ENCODE measurements at regions not wholly inside any gene's neighbourhood (a gene's known extent, or its start where the extent isn't known, plus 50 kb on each side); places are given as distances from the start of the nearest gene placed in this dataset.

GRCh38 chr4:112776535-112776934, 139.6 kb downstream of the LARP7 start:
- no peak for DNase-seq

GRCh38 chr4:112778520-112778919, 141.6 kb downstream of the LARP7 start:
- DNase-seq: no peak

- DNase-seq: no peak
Measured at GRCh38 chr4:112793033-112793432, 156.1 kb downstream of the LARP7 start.

DNA sequence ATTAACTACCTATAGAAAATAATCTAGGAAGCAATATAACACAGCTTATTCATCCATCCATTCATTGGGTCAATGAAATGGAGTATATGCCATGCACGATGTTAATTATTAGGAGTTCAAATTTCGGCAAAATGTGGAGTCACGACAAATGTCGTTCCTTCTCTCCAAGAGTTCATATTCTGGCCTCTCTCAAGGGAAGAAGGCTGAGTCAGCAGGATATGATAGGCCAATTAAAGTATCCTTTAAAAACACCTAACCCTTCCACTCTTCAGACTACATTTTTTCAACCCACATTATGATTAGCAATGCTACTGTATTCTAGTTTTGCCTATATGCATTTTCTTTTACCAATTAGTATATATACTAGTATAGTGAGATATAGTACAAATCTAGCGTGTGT, 163.1 kb downstream of the LARP7 start:
- DNase-seq: no peak

DNA sequence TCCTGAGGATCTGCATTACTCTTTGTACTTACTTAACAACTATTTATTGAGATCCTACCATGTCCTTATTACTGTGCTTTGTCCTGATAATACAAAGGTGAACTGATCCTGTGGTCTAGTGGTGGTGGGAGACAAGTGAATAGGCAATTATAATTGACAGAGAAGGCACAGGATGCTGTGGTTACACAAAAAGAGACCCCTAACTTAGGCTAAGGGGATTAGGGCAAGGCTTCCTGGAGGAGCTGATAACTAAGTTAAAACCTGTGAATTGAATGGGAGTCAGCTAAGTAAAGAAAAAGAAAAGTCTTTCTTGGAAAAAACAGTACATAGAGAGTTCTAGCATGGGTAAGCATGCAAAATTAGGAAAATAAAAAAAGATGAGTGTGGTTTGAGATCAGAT, 164.4 kb downstream of the LARP7 start:
- no peak for DNase-seq

DNA sequence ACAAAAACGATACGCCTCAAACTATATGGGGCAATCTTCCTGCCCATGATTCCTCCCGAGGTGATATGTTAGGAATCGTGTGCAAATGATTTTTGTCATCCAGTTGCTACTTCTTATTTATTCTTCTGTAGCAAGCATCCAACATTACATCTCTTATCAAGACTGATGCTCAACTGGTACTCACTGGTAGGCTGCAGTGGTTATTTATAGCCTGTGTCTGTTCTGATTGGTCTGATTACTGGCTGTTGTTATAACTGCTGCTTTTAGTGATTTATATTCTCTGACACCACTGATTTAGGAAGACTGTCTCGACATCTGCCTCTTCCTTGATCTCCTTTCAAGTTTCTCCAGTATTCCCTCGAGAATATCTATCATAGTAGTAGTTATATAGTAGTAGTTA, 165.8 kb downstream of the LARP7 start:
- DNase-seq: no peak

GRCh38 chr4:112807083-112807482, 170.1 kb downstream of the LARP7 start:
- DNase-seq: no peak

DNA sequence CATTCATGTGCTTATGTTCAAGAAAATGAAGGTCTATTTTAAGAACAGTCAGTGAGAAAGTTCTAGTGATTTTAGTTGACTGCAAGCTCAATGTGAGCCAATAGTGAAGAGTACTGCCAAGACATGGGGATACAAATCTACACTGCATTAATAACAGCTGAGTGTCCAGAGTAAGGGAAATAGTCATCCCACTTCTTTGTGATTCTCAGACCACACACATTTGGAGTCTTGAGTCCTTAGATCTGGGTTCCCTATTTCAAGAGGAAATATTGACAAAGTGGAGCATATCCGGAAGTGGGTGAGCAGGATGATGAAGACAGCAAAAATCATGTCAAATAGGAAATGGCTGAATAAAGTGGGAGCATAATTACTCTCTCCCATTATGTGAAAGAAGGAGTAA, 171.1 kb downstream of the LARP7 start:
- no peak for DNase-seq

DNA sequence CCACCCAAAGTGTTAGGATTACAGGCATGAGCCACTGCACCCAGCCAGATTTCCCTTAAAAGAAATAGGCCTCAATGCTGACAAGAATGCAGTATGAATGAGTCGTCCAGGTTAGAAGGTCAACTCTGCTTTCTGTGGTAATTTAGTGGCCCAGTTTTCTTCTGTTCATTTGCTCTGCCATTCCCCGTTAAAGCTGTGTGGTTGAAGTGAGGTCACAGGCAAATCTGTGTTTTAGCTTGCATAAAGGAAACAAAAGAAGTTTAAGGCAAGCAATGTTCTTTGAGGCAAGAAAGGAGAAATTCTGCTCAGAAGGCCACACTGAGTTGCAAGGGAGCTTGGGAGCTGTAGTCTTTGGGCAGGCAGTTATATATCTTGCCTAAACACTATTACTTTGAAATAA, 176.8 kb downstream of the LARP7 start:
- no peak for DNase-seq

DNA sequence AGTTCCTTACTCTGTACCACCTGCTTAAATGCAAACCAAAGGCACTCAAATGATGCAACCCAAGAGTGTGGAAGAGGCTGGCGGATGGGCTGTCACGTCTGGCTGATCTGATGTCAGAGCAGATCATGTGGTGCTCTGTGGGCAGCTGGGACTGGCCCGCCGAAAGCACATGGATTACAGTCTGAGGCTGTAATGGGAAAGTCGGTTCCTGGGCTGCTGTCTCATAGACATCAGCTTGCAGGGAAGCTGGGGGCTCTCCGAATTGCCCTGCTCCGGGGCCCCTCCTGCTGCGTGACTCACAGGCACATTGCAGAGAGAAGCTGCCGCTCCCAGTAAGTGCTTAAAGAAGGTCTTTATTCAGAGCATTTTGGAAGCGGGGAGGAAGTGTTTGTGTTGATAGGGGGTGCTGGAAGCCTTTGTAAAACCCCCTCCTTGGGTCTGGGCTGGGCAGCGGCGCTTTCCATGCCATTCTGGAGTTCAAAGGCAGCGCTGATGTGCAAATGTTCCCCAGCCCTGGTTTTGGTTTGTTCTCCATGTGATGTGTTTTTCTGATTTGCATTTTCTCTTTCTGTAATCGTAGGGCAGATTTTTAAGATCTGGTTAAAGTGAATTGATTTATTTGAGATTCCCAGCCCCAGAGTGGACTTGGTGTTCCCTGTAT, 181.1 kb downstream of the LARP7 start:
- DNase-seq: no peak

- DNase-seq: no peak
Measured at GRCh38 chr4:112818594-112818965, 181.6 kb downstream of the LARP7 start.

DNA sequence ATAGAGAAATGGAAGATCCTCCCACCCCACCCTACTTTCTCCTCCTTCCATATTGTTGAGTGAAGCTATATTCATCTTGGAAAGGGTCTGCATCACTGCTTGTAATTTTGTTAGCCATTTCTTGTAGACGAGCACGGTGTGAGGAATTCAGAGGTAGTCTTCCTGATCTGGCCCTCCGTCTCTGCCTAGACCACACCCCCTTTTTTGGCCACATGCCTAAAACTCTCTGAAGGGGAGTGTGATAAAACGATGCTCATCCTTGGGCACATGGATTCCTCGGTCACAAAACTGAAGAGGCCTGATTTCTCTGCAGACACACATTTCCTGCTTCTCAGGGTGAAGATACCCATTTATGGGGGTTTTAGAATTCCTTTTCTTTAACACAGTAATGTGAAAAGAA, 182.8 kb downstream of the LARP7 start:
- no peak for DNase-seq

- no peak for DNase-seq
Measured at GRCh38 chr4:112823156-112823555, 186.2 kb downstream of the LARP7 start.

DNA sequence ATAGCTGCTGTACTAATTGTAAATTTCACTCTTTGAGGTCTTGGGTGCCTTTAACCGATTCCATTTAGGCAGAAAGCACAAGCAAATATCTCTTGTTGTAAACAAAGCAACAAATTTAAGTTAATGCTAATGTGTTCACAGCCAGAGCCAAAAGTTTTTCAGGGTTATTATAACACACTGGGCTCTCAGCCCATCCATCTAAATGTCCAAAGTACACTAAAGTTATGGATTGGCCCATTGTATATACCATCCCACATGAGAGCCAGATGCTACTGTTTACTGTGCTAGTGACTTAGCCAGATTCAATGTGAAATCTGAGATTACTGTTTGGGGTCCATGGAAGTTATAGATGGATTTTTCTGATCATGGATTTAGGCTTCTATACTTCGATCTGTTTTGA, 186.7 kb downstream of the LARP7 start:
- no peak for DNase-seq

- DNase-seq: no peak
Measured at GRCh38 chr4:112830753-112831386, 193.9 kb downstream of the LARP7 start.

DNA sequence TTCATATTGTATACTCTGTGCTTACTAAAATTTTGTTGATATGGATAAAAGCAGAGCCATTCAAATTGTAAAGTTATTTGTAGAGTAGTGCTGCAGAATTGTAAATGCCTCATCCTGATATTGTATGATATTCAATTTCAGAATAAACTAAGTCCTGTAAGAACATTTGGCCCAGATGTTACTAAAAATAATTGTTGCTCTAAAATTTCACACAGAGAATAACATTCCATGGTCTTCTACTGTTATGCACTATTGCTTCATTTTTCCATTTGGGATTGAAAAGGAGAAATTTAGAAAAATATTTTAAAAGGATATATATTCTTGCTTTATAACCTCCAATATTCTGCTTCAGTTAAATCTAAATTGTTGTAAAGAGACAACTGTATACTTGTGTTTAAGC, 195.6 kb downstream of the LARP7 start:
- DNase-seq: no peak

DNA sequence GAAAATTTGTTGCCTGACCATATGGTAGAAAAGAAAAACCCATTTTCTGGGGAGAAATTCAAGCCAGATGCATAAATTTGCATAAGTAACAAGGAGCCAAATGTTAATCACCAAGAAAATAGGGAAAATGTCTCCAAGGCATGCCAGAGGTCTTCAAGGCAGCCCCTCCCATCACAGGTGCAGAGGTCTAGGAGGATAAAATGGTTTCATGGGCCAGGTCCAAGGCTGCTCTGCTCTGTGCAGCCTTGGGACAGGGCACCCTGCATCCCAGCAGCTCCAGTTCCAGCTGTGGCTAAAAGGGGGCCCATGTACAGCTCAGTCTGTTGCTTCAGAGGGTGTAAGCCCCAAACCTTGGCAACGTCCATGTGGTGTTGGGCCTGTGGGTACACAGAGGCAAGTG, 200.0 kb downstream of the LARP7 start:
- DNase-seq: no peak

DNA sequence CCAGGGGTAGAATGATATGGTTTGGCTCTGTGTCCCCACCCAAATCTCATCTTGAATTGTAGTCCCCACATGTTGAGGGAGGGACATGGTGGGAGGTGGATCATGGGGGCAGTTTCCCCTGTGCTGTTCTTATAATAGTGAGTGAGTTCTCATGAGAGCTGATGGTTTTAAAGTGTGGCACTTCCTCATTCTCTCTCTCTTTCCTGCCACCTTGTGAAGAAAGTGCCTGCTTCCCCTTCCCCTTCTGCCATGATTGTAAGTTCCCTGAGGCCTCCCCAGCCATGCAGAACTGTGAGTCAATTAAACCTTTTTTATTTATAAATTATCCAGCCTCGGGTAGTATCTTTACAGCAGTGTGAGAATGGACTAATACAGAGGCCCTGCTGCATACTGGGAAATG, 201.1 kb downstream of the LARP7 start:
- peak; percentile 6 for DNase-seq

DNA sequence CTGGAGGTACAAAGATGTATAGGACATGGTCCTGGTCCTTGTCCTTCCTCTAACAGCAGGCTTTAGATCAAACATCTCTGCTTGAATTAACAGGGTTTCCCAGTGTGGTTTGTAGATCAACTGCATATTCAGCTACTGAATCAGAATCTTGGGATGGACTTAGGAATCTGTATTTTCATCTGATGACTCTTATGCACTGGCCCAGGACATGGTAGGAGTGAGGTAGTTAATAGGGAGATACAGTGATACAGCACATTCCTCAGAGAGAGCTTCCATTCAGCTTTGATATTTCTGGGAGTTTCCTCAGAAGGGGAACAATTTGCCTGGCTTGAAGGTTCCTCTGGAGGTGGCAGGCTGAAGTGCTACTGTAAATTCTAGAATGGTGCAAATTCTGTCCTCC, 203.1 kb downstream of the LARP7 start:
- DNase-seq: no peak

GRCh38 chr4:112840619-112841018, 203.7 kb downstream of the LARP7 start:
- DNase-seq: no peak

DNA sequence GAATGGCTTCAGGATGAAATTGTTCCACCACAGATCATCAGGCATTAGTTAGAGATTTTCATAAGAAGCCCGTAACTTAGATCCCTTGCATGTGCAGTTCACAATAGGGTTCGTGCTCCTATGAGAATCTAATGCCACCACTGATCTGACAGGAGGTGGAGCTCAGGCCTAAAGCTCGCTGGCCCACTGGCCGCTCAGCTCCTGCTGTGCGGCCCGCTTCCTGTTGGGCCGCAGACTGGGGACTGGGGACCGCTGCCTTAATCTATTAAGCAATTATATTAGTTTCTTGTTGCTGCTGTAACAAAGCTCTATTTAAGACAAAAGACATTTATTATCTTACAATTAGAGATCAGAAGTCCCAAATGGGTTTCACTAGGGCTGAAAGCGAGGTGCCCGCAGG, 205.6 kb downstream of the LARP7 start:
- no peak for DNase-seq

GRCh38 chr4:112845386-112845785, 204.1 kb upstream of the ANK2 start:
- no peak for DNase-seq

GRCh38 chr4:112847045-112847444, 202.4 kb upstream of the ANK2 start:
- no peak for DNase-seq

GRCh38 chr4:112847781-112848180, 201.7 kb upstream of the ANK2 start:
- no peak for DNase-seq

- no peak for DNase-seq
Measured at GRCh38 chr4:112848911-112849310, 200.5 kb upstream of the ANK2 start.

Measured in GF-D8 (cell line).